ENCODE measurements at regions not wholly inside any gene's neighbourhood (a gene's known extent, or its start where the extent isn't known, plus 50 kb on each side); places are given as distances from the start of the nearest gene placed in this dataset.

DNA sequence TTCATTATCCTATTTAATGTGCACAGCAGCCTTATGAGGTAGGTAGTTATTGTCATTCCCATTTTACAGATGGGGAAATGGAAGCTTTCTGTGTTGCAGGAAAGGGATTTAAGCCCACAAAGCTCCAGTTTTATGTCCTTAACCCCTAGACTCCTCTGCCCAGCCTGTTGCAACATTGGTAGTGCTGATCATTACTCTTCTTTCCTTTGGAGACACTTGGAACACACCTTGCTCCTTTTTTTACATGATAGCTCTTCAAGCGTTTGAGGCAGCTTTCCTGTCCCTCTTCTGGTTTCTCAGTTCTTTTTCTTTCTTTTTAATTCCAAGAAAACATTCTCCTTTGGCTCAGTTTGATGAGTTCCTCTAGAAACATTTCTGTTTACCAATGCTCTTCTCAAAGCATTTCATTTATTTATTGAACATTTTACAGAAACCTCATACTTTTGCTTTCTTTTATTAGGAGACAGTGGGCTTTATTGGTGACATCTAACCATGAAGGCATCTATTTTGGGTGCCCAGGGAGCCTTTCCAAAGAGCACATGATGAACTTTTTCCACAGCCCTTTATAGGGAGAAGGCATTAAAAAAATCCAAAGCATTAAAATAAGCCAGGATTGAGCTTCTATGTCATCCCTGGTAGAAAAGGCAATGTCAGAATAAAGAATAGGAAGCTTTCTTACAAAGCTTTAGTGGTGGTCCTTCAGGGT, 218.0 kb downstream of the TMEM38B start:
- no peak for DNase-seq

DNA sequence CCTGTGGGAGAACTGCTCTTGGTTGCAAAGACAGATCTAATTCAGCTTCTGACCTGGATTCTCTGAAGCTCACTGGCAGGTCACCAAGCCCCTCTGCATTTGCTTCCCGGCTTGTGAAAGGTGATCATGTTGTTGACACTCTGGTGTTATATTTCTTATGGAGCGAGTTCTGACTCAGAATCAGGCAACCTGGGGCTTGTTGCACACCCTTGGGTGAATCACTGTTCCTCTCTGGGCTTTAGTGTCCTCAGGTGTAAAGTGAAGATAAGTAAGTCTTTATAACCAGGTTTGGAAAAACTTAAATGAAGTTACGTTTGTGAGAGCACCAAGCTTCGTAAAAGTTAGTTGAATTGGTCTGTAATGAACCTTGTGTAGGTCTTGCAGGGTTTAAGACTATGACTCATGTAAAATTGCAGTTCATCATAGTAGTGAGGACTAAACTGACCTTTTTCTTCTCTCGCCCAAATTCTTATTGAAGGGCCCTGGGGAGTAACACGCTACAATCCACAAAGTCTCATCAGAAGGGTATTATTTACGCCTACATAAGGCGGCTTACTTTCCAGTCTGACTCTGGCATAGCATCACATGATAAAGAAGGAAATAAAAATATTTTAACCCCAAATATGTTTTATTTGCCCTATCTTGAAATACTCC, 218.6 kb downstream of the TMEM38B start:
- DNase-seq, result no peak

DNA sequence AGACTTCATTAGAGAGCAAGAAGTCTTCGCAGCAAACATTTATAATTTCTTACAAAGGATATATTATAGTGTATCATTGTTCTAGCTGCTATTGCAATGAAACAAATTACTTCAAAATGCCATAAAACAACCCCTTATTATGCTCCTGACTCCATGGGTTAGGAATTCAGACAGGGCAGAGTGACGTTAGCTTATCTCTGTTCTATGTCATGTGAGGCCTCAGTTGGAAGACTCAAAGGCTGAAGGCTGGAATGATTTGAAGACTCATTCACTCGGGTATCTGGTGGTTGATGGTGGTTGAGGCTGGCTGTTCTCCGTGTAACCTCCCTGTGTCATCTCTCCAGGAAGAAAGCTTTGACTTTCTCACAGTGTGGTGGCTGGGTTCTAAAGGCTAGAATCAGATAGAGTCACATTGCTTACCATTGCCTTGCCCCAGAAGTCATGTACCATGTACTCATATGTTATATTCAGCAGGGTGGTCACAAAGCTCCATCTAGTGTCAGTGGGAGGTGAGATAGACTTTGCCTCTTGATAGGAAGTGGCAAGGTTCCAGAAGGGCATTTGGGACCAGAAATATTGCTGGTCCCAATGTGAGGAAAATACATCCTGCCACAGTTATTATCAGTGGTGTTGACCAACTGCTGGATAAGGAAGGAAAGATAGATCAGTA, 226.9 kb downstream of the TMEM38B start:
- DNase-seq, result no peak

DNA sequence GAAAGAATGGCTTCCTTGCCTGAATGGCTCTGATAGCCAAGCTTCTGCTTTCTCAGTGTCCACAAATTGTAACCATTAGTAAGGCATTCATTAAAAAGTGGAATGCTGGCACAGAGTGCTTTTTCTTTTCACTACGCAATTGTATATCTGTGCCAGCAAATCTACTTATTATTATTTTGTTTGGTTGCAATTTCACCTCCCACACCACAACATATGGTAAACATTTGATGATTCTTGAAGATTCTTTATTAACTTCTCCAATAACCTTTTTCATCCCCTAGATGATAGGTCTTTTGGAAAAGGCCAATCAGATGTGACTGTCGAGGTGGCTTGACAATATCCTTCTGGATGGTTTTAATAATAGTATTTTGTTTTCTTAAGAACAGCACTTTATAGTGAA, 234.1 kb downstream of the TMEM38B start:
- DNase-seq, result no peak

DNA sequence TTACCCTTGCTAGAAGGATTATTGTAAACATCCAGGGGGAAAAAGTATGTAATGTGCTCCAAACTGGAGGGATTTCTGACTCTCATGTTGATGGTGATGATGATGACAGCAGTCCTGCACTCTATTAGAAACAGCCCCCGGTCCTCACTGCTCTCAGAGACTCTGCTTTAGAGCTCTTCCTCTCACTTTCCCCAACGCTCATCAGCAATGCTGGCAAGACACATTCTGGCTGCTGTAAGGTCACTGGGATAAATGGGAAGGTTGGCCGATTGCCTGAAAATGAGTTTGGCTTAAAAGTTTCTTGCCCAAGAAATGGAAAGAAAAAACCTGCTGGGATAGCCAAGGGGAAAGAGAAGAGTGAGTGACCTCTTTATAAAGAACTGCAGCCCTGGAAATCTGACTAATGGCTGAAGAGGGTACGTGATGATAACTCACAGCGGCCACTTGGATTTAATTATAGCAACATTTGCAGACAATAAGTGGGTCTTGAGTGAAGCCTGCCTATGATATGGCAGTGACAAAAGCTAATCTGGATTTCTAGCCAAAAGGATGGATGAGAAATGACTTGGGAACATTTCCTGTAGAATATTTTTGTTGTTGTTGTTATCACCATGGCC, 235.8 kb downstream of the TMEM38B start:
- DNase-seq, result peak in 4 of 58 donors; percentile 0 to 7 (median 1)

DNA sequence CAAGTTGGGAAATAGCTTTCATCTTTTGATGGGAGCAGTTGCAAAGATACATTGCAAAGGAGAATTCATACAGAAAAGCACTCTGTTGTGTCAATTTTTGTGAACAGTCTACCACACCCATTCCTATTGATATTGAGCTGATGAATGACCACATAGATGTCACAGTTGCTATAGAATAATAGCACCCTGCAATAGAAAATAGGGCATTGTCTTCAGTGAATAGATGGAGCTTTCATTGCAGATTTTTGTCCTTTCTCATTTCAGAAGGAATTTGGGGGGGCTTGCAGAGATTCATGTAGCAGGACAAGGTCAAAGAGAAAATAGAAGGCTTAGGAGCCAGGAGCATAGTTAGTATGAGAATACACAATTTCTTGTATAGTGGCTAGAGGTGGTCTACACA, 237.9 kb downstream of the TMEM38B start:
- peak in 1 of 58 donors; percentile 7 for DNase-seq

DNA sequence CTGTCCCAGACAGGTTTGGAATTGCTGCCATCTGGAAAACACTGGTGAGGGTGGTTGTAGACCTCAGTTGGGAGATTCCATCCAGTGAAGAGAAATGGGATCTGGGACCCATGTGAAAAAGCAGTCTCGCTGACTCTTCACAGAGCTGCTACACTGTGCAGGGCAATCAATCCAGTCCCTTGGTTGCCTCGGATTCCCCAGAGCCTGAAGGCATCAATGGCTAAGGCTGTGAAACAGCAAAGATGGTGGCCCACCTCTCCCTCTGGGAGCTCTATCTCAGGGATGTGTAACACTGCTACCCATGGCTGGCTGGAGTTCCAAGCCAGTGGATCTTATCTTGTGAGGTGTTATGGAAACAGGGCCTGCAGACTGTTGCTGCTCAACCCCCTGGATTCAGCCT, 256.1 kb downstream of the TMEM38B start:
- no peak for DNase-seq

DNA sequence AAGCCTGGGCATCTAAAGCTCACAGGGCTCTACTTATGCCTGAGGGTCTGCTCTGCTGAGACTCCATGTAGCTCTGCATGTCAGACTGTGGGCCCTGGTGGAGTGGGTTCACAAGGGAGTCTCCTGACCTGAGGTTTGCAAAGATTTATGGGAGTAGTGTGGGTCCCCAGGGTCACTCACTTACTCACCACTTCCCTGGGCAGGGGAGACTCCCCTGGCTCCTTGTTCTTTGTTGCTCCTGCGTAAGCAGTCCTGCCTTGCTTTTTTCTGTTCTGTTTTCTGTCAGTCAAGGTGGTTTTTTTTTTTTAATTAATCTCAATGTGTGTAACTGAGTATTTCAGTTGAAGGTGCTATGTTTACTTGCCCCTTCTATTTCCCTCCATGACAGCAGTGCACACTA, 256.6 kb downstream of the TMEM38B start:
- no peak for DNase-seq

DNA sequence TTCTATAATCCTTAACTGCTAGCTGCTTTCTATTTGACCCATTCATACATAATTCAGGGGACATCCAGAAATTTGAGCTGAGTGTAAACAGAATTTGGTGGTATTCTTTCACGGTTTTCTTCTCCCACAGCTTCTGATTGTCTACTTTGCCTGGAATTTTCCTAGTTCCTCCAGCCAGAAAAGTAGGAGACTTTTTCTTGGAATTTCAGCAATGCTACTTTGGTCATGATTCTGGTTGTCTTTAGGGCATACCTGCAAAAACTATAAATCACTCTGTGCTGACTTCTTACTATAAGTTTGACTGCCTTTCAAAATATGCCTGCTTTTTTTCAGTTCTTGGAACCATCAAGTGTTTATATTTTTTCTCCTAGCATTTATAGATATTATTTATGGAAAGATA, 260.2 kb downstream of the TMEM38B start:
- no peak for DNase-seq

DNA sequence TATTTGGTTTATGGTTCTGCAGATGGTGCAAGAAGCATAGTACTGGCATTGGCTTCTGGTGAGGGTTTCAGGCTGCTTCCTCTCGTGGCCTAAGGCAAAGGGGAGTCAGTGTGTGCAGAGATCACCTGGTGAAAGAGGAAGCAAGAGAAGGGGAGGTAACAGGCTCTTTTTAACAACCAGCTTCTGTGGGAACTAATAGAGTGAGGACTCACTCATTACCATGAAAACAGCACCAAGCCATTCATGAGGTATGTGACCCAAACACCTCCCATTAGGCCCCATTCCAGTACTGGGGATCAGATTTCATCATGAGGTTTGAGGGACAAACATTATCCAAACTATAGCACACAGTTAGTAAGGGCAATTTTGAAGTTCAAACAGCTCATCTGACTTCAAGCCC, 263.5 kb downstream of the TMEM38B start:
- DNase-seq, result no peak

DNA sequence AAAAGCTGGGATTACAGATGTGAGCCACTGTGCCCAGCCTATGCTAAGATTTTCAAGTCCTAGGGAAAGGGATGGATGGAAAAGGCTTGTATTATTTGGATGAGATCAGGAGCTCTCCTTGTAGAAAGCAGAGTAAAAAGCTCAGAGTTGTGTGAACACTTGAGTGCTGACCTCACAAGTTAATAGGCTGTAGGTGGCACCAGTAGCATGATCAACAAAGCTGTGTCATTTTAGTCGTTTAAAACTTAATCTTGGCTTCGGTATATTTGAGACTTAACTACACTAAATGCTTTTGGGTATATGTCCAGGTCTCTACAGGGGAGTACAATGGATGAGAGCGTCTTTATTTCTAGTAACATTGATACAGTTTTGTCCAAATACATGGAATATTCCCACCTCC, 264.2 kb downstream of the TMEM38B start:
- DNase-seq, result no peak

DNA sequence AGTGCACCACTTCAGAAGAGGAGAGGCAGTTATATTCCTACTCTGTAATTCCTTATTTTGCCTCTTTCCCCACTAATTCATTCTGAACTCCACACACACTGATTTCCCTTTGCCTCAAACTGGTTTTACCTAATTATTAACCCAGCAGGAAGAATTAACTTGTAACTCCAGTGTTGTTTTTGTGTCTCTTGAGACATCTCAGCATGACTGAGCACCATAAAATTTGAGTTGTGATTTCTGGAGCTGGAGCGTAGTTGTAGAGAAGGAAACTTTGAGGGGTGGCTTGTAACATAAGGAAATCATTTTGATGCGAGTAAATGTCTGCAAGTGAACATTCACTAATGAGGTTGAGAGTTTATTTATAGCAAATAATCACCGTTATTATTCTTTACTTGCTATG, 265.2 kb downstream of the TMEM38B start:
- no peak for DNase-seq

DNA sequence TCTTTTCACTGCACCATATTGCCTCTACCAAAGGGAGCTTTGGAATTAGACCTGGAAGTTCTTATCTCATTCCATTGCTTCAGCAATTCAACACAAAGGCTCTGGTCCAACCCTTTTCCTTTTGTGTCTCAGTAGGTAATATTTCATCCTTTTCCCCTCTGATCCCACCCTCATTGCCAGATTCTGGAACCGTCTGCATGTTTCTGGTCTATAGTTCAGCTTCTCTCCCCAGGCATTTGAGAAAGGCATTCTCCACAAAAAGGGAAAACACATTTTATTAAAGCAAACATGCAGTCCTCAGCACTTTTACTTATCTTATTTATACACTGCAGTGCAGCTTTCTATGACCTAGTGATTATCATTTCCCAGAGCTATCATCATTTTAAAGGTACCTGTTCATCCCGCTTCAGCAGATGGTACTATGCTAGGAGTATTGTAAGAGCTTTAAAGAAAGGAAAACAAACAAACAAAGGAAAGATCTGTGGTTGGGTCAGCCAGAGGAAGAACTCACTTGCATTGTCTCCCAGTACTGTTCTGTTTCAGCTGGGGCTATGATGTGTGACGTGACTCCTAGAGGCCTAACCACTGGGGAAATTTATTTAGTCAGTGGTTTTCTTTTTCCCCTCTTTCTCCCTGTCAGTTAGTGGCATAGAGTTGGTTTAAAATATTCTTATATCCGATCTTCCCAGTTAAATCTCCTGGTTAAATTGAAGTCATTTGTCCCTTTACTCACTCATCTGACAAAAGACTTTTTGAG, 269.2 kb downstream of the TMEM38B start:
- no peak for DNase-seq

DNA sequence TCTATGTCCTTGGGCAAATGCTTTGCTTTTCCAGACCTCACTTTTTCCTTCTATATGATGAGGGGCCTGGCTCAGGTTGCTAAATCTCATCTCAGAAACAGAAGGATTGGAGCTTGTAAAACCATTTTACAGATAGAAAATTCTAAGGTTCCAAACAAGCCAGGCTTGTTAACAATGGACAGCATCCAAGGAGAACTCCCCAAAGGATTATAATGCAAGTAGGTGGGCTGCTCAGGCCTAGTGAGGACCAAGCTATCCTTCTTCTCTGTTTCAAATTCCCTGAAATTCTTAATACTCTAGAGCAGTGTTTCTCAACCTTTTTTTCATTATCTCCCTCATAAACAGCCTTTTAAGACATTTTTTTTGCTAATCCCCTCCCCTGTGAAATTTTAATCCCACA, 269.8 kb downstream of the TMEM38B start:
- no peak for DNase-seq

DNA sequence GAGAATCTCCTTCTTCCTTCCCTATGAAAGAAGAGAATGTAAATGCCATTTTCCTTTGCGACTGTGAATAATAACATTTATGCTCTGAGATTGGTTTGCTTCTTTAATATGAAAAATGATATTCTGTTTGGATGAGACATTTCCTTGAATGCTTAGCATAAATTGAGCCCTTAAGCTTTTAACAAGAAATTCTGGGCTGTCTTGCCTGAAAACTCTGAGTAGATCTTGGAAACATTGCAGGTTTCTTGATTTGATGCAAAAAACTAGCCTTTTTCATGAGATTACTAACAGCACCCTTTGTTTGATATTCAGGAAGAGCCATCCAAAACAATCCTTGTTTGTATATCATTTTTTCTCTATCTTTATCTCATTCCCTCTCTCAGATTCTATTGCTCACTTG, 272.5 kb downstream of the TMEM38B start:
- DNase-seq, result no peak

DNA sequence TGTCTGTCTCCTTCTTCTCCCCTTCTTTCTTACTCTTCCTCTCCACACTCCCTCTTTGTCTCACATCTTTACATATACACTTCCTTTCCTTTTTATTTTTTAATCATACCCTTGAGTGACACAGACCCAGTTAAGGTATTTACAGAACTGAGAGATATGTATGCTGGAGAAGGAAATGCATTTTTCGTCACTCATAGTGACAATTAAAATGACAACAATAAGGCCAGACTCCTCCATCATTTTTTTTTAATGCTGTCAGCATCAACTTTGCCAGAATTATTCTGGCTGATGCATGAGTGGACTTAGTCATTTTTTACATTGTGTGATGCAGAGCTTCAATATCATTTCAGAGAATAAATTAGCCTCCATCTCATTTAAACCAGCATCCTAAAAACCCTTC, 272.9 kb downstream of the TMEM38B start:
- no peak for DNase-seq

DNA sequence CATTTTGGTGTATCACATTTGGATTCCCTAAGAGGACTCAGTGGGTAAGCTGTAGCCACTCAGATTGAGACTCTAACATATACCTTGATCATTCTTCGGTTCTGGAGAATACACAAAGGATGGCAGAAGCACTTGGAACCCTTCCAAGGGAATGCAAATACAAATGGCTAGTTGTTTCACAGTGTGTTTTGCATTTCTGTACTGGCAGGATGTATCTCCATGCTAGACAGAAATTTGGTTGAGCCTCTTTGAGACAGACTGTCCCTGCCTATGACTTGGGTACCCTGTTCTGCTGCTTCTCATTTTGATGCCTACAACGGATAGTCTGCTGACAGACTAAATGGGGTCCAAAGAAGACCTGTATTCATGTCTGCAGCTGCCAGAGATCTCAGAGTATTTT, 273.5 kb downstream of the TMEM38B start:
- DNase-seq, result peak in 11 of 58 donors; percentile 7 to 55 (median 18)

DNA sequence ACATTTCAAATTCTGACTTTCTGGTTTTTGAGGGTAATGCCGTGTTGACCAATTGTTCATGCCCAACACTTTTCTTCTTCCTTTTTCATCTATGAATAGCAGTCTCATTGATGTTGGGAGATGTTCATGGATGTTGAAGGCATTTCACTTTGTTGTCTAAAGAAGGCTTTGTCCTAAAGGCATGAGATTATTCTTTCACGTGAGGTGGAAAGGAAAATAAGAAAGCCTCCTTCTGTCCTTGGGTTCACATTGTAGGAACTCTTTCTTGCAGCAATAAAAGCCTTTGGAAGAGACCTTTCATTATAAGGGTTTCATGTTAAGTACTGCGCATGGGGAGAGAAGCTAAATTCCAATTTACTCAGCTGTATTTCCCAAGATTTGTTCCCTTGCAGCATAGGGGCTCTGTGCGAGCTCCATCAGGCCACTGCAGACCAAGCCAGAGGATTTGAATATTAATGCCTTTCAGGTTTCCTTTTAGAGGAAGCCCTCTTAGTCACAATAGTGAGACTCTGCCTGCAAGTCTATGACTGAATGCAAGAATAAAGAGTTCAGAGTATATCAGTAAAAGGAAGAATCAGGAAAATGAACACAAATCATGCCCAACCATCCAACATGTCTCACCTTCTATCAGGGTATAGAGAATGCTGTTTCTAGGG, 274.6 kb downstream of the TMEM38B start:
- DNase-seq, result no peak

DNA sequence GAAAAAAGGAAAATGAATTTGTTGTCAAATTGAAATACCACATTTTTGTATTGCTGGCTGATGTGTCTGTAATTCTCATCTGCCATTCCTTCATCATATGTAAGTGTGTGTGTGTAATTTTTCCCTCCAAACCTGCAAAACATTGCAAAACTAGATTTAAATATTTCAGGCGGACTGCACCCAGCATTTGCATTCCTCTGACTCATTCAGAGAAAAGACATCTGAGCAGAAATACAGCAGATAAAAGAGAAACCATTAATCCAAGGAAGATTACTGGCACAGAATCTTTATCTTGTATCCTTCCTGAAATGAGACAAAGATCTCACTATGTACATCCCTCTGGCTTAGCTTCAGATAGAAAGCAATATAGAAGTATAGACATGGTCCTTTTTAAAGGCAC, 275.3 kb downstream of the TMEM38B start:
- DNase-seq, result no peak

DNA sequence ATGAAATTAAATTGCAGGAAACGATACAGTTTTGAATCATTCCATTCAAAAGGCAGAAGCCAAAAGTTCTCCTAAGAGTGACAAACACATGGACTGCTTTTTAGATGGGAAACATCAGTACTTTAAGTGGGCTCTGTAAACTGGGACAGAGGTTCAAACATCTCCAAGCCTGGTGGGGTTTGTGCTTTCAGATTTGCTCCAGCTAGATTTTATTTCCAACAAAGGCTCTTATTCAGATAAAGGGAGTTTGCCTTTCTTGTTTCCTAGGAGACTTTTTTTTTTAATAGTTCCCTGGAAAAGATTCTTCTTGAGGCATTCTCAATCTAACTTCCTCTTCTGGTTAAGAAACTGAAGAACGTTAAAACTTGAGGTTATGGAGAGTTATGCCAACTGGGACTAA, 277.6 kb downstream of the TMEM38B start:
- no peak for DNase-seq

Data from anterior cingulate cortex (tissue), 58 donors.